ENCODE measurements at regions not wholly inside any gene's neighbourhood (a gene's known extent, or its start where the extent isn't known, plus 50 kb on each side); places are given as distances from the start of the nearest gene placed in this dataset.

- no peak overlapping the region for H3K4me3 ChIP-seq (ENCODE audit: low read length)
- no peaks in the 10 kb centered on the region for H3K36me3 ChIP-seq (ENCODE audit: control insufficient read depth, insufficient read depth, low read length)
- no peak overlapping the region for H3K9ac ChIP-seq (ENCODE audit: extremely low read depth, low read length, poor library complexity, severe bottlenecking)
- H3K4me1 ChIP-seq (ENCODE audit: control insufficient read depth, insufficient read depth, low read length), result no peaks in the 10 kb centered on the region
- no peaks in the 10 kb centered on the region for H3K36me3 Mint-ChIP-seq (ENCODE audit: low read depth)
- no peak overlapping the region for H3K4me3 Mint-ChIP-seq
- WGBS, 2 experiments (ENCODE audit: insufficient coverage in 1 of 2, insufficient read length in 1 of 2), result 95 to 100% methylated on average over 2 to 4 of the region's 4 CpGs
- no peaks in the 10 kb centered on the region for H3K27me3 ChIP-seq (ENCODE audit: control insufficient read depth, insufficient read depth, low read length, poor library complexity, severe bottlenecking)
- TF ChIP-seq, protein P1, sequence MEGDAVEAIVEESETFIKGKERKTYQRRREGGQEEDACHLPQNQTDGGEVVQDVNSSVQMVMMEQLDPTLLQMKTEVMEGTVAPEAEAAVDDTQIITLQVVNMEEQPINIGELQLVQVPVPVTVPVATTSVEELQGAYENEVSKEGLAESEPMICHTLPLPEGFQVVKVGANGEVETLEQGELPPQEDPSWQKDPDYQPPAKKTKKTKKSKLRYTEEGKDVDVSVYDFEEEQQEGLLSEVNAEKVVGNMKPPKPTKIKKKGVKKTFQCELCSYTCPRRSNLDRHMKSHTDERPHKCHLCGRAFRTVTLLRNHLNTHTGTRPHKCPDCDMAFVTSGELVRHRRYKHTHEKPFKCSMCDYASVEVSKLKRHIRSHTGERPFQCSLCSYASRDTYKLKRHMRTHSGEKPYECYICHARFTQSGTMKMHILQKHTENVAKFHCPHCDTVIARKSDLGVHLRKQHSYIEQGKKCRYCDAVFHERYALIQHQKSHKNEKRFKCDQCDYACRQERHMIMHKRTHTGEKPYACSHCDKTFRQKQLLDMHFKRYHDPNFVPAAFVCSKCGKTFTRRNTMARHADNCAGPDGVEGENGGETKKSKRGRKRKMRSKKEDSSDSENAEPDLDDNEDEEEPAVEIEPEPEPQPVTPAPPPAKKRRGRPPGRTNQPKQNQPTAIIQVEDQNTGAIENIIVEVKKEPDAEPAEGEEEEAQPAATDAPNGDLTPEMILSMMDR (conservative IDR thresholded peaks at IDR 0.05), result no peak
- peaks cover 14% of the 10 kb centered on the region for H3K9me3 ChIP-seq (ENCODE audit: control insufficient read depth, low read length)
- H3K27ac Mint-ChIP-seq, result no peak overlapping the region
- no peak overlapping the region for H3K27ac ChIP-seq (ENCODE audit: low read depth, low read length)
- H3K4me1 Mint-ChIP-seq, result no peaks in the 10 kb centered on the region
- peaks cover 13% of the 10 kb centered on the region for H3K9me3 Mint-ChIP-seq
- H3K27me3 Mint-ChIP-seq (ENCODE audit: insufficient read depth), result no peaks in the 10 kb centered on the region
- no peak for DNase-seq
These were observed 855.1 kb downstream of the TMEM182 start for GRCh38 chr2:103616891-103617290.

DNA sequence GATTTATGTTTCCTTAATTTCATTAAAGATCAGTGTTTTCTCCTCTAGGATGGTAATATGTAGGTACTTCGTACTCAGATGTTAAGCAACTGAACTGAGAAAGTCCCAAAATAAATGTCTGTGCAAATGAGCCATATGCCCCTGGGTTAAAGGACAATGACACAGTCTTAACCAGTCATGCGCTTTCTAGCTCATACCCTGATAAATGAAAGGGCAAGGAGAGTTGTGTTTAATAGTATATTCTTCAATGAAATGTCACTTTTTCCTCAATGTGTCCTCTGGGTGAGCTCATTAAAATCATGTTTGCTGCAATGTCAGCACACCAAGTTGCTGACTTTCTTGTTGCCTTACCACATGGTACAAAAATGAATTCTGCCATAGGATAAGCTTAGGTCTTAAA, 856.3 kb downstream of the TMEM182 start:
- Histone ChIP-seq H3K9me3 (ENCODE audit: control insufficient read depth, low read length) (peaks cover 26% of the 10 kb centered on the region), H3K27ac (ENCODE audit: low read depth, low read length) (no peak overlapping the region), H3K4me3 (ENCODE audit: low read length) (no peak overlapping the region), H3K9ac (ENCODE audit: extremely low read depth, low read length, poor library complexity, severe bottlenecking) (no peak overlapping the region), H3K27me3 (ENCODE audit: control insufficient read depth, insufficient read depth, low read length, poor library complexity, severe bottlenecking) (no peaks in the 10 kb centered on the region), H3K4me1 (ENCODE audit: control insufficient read depth, insufficient read depth, low read length) (no peaks in the 10 kb centered on the region), H3K36me3 (ENCODE audit: control insufficient read depth, insufficient read depth, low read length) (no peaks in the 10 kb centered on the region)
- no peak overlapping the region for H3K27ac Mint-ChIP-seq
- no peaks in the 10 kb centered on the region for H3K27me3 Mint-ChIP-seq (ENCODE audit: insufficient read depth)
- 93 to 100% methylated on average over 2 of the region's 2 CpGs for WGBS, 2 experiments (ENCODE audit: insufficient coverage in 1 of 2, insufficient read length in 1 of 2)
- peaks cover 18% of the 10 kb centered on the region for H3K9me3 Mint-ChIP-seq
- H3K4me3 Mint-ChIP-seq, result no peak overlapping the region
- TF ChIP-seq, protein P1 (conservative IDR thresholded peaks at IDR 0.05), result no peak
- H3K36me3 Mint-ChIP-seq (ENCODE audit: low read depth), result no peaks in the 10 kb centered on the region
- no peaks in the 10 kb centered on the region for H3K4me1 Mint-ChIP-seq
- no peak for DNase-seq

DNA sequence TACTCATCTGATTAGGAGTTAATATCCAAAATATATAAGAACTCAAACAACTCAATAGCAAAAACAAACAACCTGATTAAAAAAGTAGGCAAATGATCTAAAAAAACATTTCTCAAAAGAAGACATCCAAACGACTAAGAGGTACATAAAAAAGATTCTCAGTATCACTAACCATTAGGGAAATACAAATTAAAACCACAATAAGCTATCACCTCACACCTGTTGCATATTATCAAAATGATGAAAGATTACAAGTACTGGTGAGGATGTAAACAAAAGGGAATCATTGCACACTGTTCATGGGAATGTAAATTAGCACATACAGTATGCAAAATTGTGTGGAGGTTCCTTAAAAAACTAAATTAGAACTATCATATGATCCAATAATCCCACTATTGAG, 865.5 kb downstream of the TMEM182 start:
- WGBS, 2 experiments (ENCODE audit: insufficient coverage in 1 of 2, insufficient read length in 1 of 2), result 89% methylated on average over 1 of the region's 1 CpG; no CpG with 5 or more reads in 1 of the 2 experiments
- no peaks in the 10 kb centered on the region for H3K27me3 Mint-ChIP-seq (ENCODE audit: insufficient read depth)
- H3K27ac Mint-ChIP-seq, result no peak overlapping the region

More for the DNA sequence above, 865.5 kb downstream of the TMEM182 start:
- Histone ChIP-seq H3K27ac (ENCODE audit: low read depth, low read length) (no peak overlapping the region), H3K36me3 (ENCODE audit: control insufficient read depth, insufficient read depth, low read length) (no peaks in the 10 kb centered on the region), H3K4me1 (ENCODE audit: control insufficient read depth, insufficient read depth, low read length) (no peaks in the 10 kb centered on the region), H3K4me3 (ENCODE audit: low read length) (no peak overlapping the region), H3K9me3 (ENCODE audit: control insufficient read depth, low read length) (peaks cover 19% of the 10 kb centered on the region), H3K27me3 (ENCODE audit: control insufficient read depth, insufficient read depth, low read length, poor library complexity, severe bottlenecking) (no peaks in the 10 kb centered on the region), H3K9ac (ENCODE audit: extremely low read depth, low read length, poor library complexity, severe bottlenecking) (no peak overlapping the region)
- H3K4me1 Mint-ChIP-seq, result no peaks in the 10 kb centered on the region
- TF ChIP-seq, protein P1 (conservative IDR thresholded peaks at IDR 0.05), result no peak
- no peak overlapping the region for H3K4me3 Mint-ChIP-seq
- peaks cover 10% of the 10 kb centered on the region for H3K9me3 Mint-ChIP-seq
- DNase-seq, result no peak
- H3K36me3 Mint-ChIP-seq (ENCODE audit: low read depth), result no peaks in the 10 kb centered on the region

Data from endodermal cell (in vitro differentiated cells).